NCI-H1105 treated with DMSO at 0.1 percent for 48 hours (cell line): ENCODE measurements at regions not wholly inside any gene's neighbourhood (a gene's known extent, or its start where the extent isn't known, plus 50 kb on each side); places are given as distances from the start of the nearest gene placed in this dataset.
"Not testable (repeated sequence)": the region's sequence is repeated elsewhere in the genome, so short reads cannot be mapped to it uniquely, and the experiment has no call there.

Experiments
- DNase-seq: peaks from one replicate; lab custom pipeline; 2025; lab: John Stamatoyannopoulos, UW

- no peak for DNase-seq
These were observed 91.3 kb downstream of the ZNF467 start for GRCh38 chr7:149682038-149682437.

GRCh38 chr7:149681274-149681673 lies 92.1 kb downstream of the ZNF467 start:
- no peak for DNase-seq

GRCh38 chr7:149680331-149681025 lies 92.9 kb downstream of the ZNF467 start:
- no peak for DNase-seq

- DNase-seq, result not testable (repeated sequence)
These were observed 98.5 kb downstream of the ZNF467 start for GRCh38 chr7:149674728-149675385.

- DNase-seq, result no peak
These were observed 100.4 kb downstream of the ZNF467 start for GRCh38 chr7:149673006-149673405.

GRCh38 chr7:149670288-149670687 lies 103.1 kb downstream of the ZNF467 start:
- peak; percentile 28 for DNase-seq

- DNase-seq, result no peak
These were observed 104.1 kb downstream of the ZNF467 start for GRCh38 chr7:149669121-149669818.

- no peak for DNase-seq
These were observed 106.9 kb downstream of the ZNF467 start for GRCh38 chr7:149666360-149666945.

- not testable (repeated sequence) for DNase-seq
These were observed 107.8 kb downstream of the ZNF467 start for GRCh38 chr7:149665618-149666017.

- no peak for DNase-seq
These were observed 108.7 kb downstream of the ZNF467 start for GRCh38 chr7:149664666-149665065.

GRCh38 chr7:149664176-149664575 lies 109.2 kb downstream of the ZNF467 start:
- no peak for DNase-seq

- no peak for DNase-seq
These were observed 110.7 kb downstream of the ZNF467 start for GRCh38 chr7:149662591-149663095.

- no peak for DNase-seq
These were observed 117.6 kb downstream of the ZNF467 start for GRCh38 chr7:149655784-149656183.

GRCh38 chr7:149654588-149654987 lies 118.8 kb downstream of the ZNF467 start:
- DNase-seq, result no peak

GRCh38 chr7:149650190-149650589 lies 123.2 kb downstream of the ZNF467 start:
- DNase-seq, result not testable (repeated sequence)

- DNase-seq, result no peak
These were observed 128.6 kb downstream of the ZNF467 start for GRCh38 chr7:149644754-149645153.

GRCh38 chr7:149642589-149642988 lies 130.8 kb downstream of the ZNF467 start:
- no peak for DNase-seq

GRCh38 chr7:149638566-149639320 lies 134.6 kb downstream of the ZNF467 start:
- no peak for DNase-seq

- DNase-seq, result no peak
These were observed 135.3 kb downstream of the ZNF467 start for GRCh38 chr7:149637911-149638565.

GRCh38 chr7:149635561-149636329 lies 137.6 kb downstream of the ZNF467 start:
- DNase-seq, result no peak
